ENCODE measurements at regions not wholly inside any gene's neighbourhood (a gene's known extent, or its start where the extent isn't known, plus 50 kb on each side); places are given as distances from the start of the nearest gene placed in this dataset.

- TF ChIP-seq KDM5A (IDR thresholded peaks at IDR 0.05) (no peak), REST (IDR thresholded peaks at IDR 0.05) (no peak), RARB (CRISPR knock-in tag; IDR thresholded peaks at IDR 0.05) (no peak), RFX5 (IDR thresholded peaks at IDR 0.05) (no peak)
- Histone ChIP-seq H3K4me1 (no peaks in the 10 kb centered on the region), H3K4me2 (no peak overlapping the region), H3K9me3 (no peaks in the 10 kb centered on the region), H3K27ac (no peak overlapping the region), H3K4me3 (no peak overlapping the region)
- DNase-seq (ENCODE audit: low read depth in 1 of 2, low spot score in 1 of 2) (no peak), ATAC-seq (no peak), FAIRE-seq (no peak)
- WGBS (ENCODE audit: missing lambda C conversion rate) = 30% methylated on average over 3 of the region's 3 CpGs
- ChIA-PET POLR2A (no interaction called here), CTCF (interaction anchor here (0.5 kb wide), 1 partner anchor 165 kb away, joined by 4 read pairs; no protein-coding TSS in a partner anchor)
These were observed 1537.1 kb upstream of the GOT2 start for GRCh38 chr16:60271025-60271771.

- ChIA-PET POLR2A (no interaction called here), CTCF (no interaction called here)
- TF ChIP-seq CHD2 (IDR thresholded peaks at IDR 0.05; ENCODE audit: low read length, partially characterized antibody) (no peak), FOSL2 (IDR thresholded peaks at IDR 0.05) (no peak), FOSL2 (CRISPR knock-in tag; IDR thresholded peaks at IDR 0.05) (no peak), BCL3 (IDR thresholded peaks at IDR 0.05) (no peak), EHF (CRISPR knock-in tag; IDR thresholded peaks at IDR 0.05) (no peak), RFX5 (IDR thresholded peaks at IDR 0.05) (no peak), ZC3H11A (IDR thresholded peaks at IDR 0.05) (no peak), GATA3 (IDR thresholded peaks at IDR 0.05; ENCODE audit: borderline replicate concordance) (no peak), CEBPB (IDR thresholded peaks at IDR 0.05) (no peak), NFE2L2 (conservative IDR thresholded peaks at IDR 0.05; ENCODE audit: low read length) (no peak)
- Histone ChIP-seq H3K4me3 (no peak overlapping the region), H3K27ac (no peak overlapping the region), H3K4me2 (no peak overlapping the region), H3K4me1 (no peaks in the 10 kb centered on the region), H3K9me3 (no peaks in the 10 kb centered on the region)
- DNase-seq (ENCODE audit: low read depth in 1 of 2, low spot score in 1 of 2) (no peak), ATAC-seq (no peak), FAIRE-seq (no peak)
- 0% methylated on average over 1 of the region's 1 CpG for WGBS (ENCODE audit: missing lambda C conversion rate)
These were observed 1527.3 kb upstream of the GOT2 start for GRCh38 chr16:60261425-60261824.

- no peaks in the 10 kb centered on the region for H3K4me1 ChIP-seq
- POLR2A ChIA-PET = no interaction called here
- H3K4me3 ChIP-seq = no peak overlapping the region
- WGBS (ENCODE audit: missing lambda C conversion rate) = 20% methylated on average over 2 of the region's 2 CpGs
- DNase-seq (ENCODE audit: low read depth in 1 of 2, low spot score in 1 of 2) = no peak
- TF ChIP-seq MAFK (IDR thresholded peaks at IDR 0.05; ENCODE audit: partially characterized antibody) (peak; percentile 81), CTCF (IDR thresholded peaks at IDR 0.05) (no peak)
- H3K4me2 ChIP-seq = no peak overlapping the region
- no peaks in the 10 kb centered on the region for H3K9me3 ChIP-seq
- FAIRE-seq = no peak
- no peak for ATAC-seq
- CTCF ChIA-PET = no interaction called here
- H3K27ac ChIP-seq = no peak overlapping the region
These were observed 1525.8 kb upstream of the GOT2 start for GRCh38 chr16:60259956-60260355.
